SK-N-SH treated with all-trans-retinoic acid at 6 μM for 48 hours (cell line): ENCODE measurements at regions not wholly inside any gene's neighbourhood (a gene's known extent, or its start where the extent isn't known, plus 50 kb on each side); places are given as distances from the start of the nearest gene placed in this dataset.

Experiments
- BACH2 ChIP-seq: fragments of 250-450 bp; sonication (Bioruptor Pico); IDR thresholded peaks from 2 replicates; pipeline ENCODE4 v1.9.0; 2021; ENCODE audit warnings: mild to moderate bottlenecking, borderline replicate concordance
- CREB5 ChIP-seq: fragments of 250-450 bp; sonication (Bioruptor Pico); IDR thresholded peaks from 2 replicates; pipeline ENCODE4 v1.5.1; 2020; ENCODE audit warnings: low read depth, mild to moderate bottlenecking, moderate library complexity
- GLIS3 ChIP-seq: fragments of 250-450 bp; sonication (Bioruptor Pico); IDR thresholded peaks from 2 replicates; pipeline ENCODE4 v1.5.0; 2020; ENCODE audit warnings: mild to moderate bottlenecking, moderate library complexity
- ISL1 ChIP-seq: fragments of 250-450 bp; sonication (Bioruptor Pico); IDR thresholded peaks from 2 replicates; pipeline ENCODE4 v2.1.2; 2022; ENCODE audit warnings: mild to moderate bottlenecking, moderate library complexity
- OSR1 ChIP-seq: fragments of 250-450 bp; sonication (Bioruptor Pico); IDR thresholded peaks from 2 replicates; pipeline ENCODE4 v1.8.0; 2022; ENCODE audit warnings: moderate library complexity, mild to moderate bottlenecking, inconsistent platforms
- PATZ1 ChIP-seq: fragments of 250-450 bp; sonication (Bioruptor Pico); IDR thresholded peaks from 2 replicates; pipeline ENCODE4 v1.8.0; 2020; ENCODE audit warnings: mild to moderate bottlenecking, moderate library complexity, borderline replicate concordance
- POU6F1 ChIP-seq: fragments of 250-450 bp; sonication (Bioruptor Pico); IDR thresholded peaks from 2 replicates; pipeline ENCODE4 v1.8.0; 2021; ENCODE audit warnings: low read depth, mild to moderate bottlenecking, moderate library complexity, borderline replicate concordance
- TCF4 ChIP-seq: fragments of 250-450 bp; sonication (Bioruptor Pico); IDR thresholded peaks from 2 replicates; pipeline ENCODE4 v1.8.0; 2021; ENCODE audit warnings: mild to moderate bottlenecking, moderate library complexity, borderline replicate concordance
- TOX ChIP-seq: fragments of 250-450 bp; sonication (Bioruptor Pico); IDR thresholded peaks from 2 replicates; pipeline ENCODE4 v1.8.0; 2021; ENCODE audit warnings: mild to moderate bottlenecking, moderate library complexity, borderline replicate concordance
- TSHZ2 ChIP-seq: fragments of 250-450 bp; sonication (Bioruptor Pico); IDR thresholded peaks from 2 replicates; pipeline ENCODE4 v1.5.0; 2020; ENCODE audit warnings: mild to moderate bottlenecking, moderate library complexity
- ZC3H10 ChIP-seq: fragments of 250-450 bp; sonication (Bioruptor Pico); IDR thresholded peaks from 2 replicates; pipeline ENCODE4 v1.5.1; 2021; ENCODE audit warnings: mild to moderate bottlenecking, moderate library complexity
- ZFP3 ChIP-seq: fragments of 250-450 bp; sonication (Bioruptor Pico); IDR thresholded peaks from 2 replicates; pipeline ENCODE4 v1.5.0; 2020; ENCODE audit warnings: mild to moderate bottlenecking, moderate library complexity
- ZNF565 ChIP-seq: fragments of 450-650 bp; formaldehyde crosslinking; conservative IDR thresholded peaks from 2 replicates; pipeline ENCODE4 v1.5.0; 2020; ENCODE audit warnings: low read depth, mild to moderate bottlenecking, moderate library complexity
- ZNF8 ChIP-seq: fragments of 450-650 bp; formaldehyde crosslinking; IDR thresholded peaks from 2 replicates; pipeline ENCODE4 v1.5.0; 2020; ENCODE audit warnings: mild to moderate bottlenecking, moderate library complexity

GRCh38 chr2:34980689-34981088 lies 1374.9 kb upstream of the CRIM1 start:
- TF ChIP-seq POU6F1 (CRISPR knock-in tag) (no peak), ZNF8 (CRISPR knock-in tag) (no peak), ZNF565 (no peak), GLIS3 (no peak), TCF4 (CRISPR knock-in tag) (no peak), TOX (no peak), PATZ1 (CRISPR knock-in tag) (no peak), CREB5 (no peak), ZC3H10 (CRISPR knock-in tag) (no peak), TSHZ2 (CRISPR knock-in tag) (no peak), OSR1 (CRISPR knock-in tag) (no peak), BACH2 (CRISPR knock-in tag) (no peak), ISL1 (CRISPR knock-in tag) (no peak), ZFP3 (CRISPR knock-in tag) (no peak)
